Activated naive CD8-positive, alpha-beta T cell treated with anti-CD3 and anti-CD28 coated beads, Interleukin-2, amount 50 U/mL, for 24 hours (primary cell): ENCODE measurements at regions not wholly inside any gene's neighbourhood (a gene's known extent, or its start where the extent isn't known, plus 50 kb on each side); places are given as distances from the start of the nearest gene placed in this dataset.

Experiments used
- ATAC-seq: fragments of 150-1000 bp; cut with Tn5 transposase; one replicate; pipeline ENCODE4 v1.10.0; 2021
- DNase-seq: peaks from one replicate; pipeline ENCODE4 v3.0.0; 2021
- H3K27ac Mint-ChIP-seq: one replicate; pipeline ENCODE4 v1.8.0; 2021; ENCODE audit warnings: mild to moderate bottlenecking, mixed read lengths
- H3K27me3 Mint-ChIP-seq: one replicate; pipeline ENCODE4 v1.8.0; 2021; ENCODE audit warnings: mixed read lengths
- H3K36me3 Mint-ChIP-seq: one replicate; pipeline ENCODE4 v1.8.0; 2021; ENCODE audit warnings: low read depth, mixed read lengths
- H3K4me1 Mint-ChIP-seq: one replicate; pipeline ENCODE4 v1.8.0; 2021; ENCODE audit warnings: mixed read lengths
- H3K4me3 Mint-ChIP-seq: one replicate; pipeline ENCODE4 v1.8.0; 2021; ENCODE audit warnings: mild to moderate bottlenecking, moderate library complexity, mixed read lengths
- H3K9me3 Mint-ChIP-seq: one replicate; pipeline ENCODE4 v1.8.0; 2021; ENCODE audit warnings: mixed read lengths

- Mint-ChIP-seq H3K9me3 (peaks cover 32% of the 10 kb centered on the region), H3K4me1 (no peaks in the 10 kb centered on the region), H3K4me3 (no peak overlapping the region)
Observed at GRCh38 chr10:3363311-3364045, 190.9 kb upstream of the PITRM1 start.

GRCh38 chr10:3362394-3362793 is 189.8 kb upstream of the PITRM1 start:
- peaks cover 38% of the 10 kb centered on the region for H3K9me3 Mint-ChIP-seq
- DNase-seq (no peak), ATAC-seq (no peak)
- no peak overlapping the region for H3K4me3 Mint-ChIP-seq
- H3K27me3 Mint-ChIP-seq: no peaks in the 10 kb centered on the region
- H3K27ac Mint-ChIP-seq: no peak overlapping the region
- H3K36me3 Mint-ChIP-seq: no peaks in the 10 kb centered on the region
- no peaks in the 10 kb centered on the region for H3K4me1 Mint-ChIP-seq

More at GRCh38 chr10:3363311-3364045, 190.9 kb upstream of the PITRM1 start:
- Mint-ChIP-seq H3K36me3 (no peaks in the 10 kb centered on the region), H3K27me3 (no peaks in the 10 kb centered on the region), H3K27ac (no peak overlapping the region)
- no peak for DNase-seq
- ATAC-seq: no peak

- H3K27ac Mint-ChIP-seq: no peak overlapping the region
- DNase-seq: no peak
- H3K27me3 Mint-ChIP-seq: no peaks in the 10 kb centered on the region
- H3K36me3 Mint-ChIP-seq: no peaks in the 10 kb centered on the region
- ATAC-seq: no peak
- no peak overlapping the region for H3K4me3 Mint-ChIP-seq
- peaks cover 38% of the 10 kb centered on the region for H3K9me3 Mint-ChIP-seq
- no peaks in the 10 kb centered on the region for H3K4me1 Mint-ChIP-seq
Observed at GRCh38 chr10:3361640-3362039, 189.1 kb upstream of the PITRM1 start.

- no peaks in the 10 kb centered on the region for H3K36me3 Mint-ChIP-seq
- DNase-seq (no peak), ATAC-seq (no peak)
- no peak overlapping the region for H3K4me3 Mint-ChIP-seq
- H3K27ac Mint-ChIP-seq: no peak overlapping the region
- no peaks in the 10 kb centered on the region for H3K4me1 Mint-ChIP-seq
- H3K27me3 Mint-ChIP-seq: no peaks in the 10 kb centered on the region
- peaks cover 37% of the 10 kb centered on the region for H3K9me3 Mint-ChIP-seq
Observed at GRCh38 chr10:3357737-3358136, 185.2 kb upstream of the PITRM1 start.

- H3K4me3 Mint-ChIP-seq: no peak overlapping the region
- H3K27me3 Mint-ChIP-seq: peaks cover 5% of the 10 kb centered on the region
- no peak for DNase-seq
- no peaks in the 10 kb centered on the region for H3K36me3 Mint-ChIP-seq
- H3K4me1 Mint-ChIP-seq: peaks cover 3% of the 10 kb centered on the region
- peaks cover 21% of the 10 kb centered on the region for H3K9me3 Mint-ChIP-seq
- ATAC-seq: no peak
- H3K27ac Mint-ChIP-seq: no peak overlapping the region
Observed at GRCh38 chr10:3355536-3355935, 183.0 kb upstream of the PITRM1 start.

- no peak for DNase-seq
- peaks cover 3% of the 10 kb centered on the region for H3K4me1 Mint-ChIP-seq
- H3K36me3 Mint-ChIP-seq: no peaks in the 10 kb centered on the region
- peaks cover 9% of the 10 kb centered on the region for H3K9me3 Mint-ChIP-seq
- H3K27me3 Mint-ChIP-seq: peaks cover 14% of the 10 kb centered on the region
- ATAC-seq: no peak
- H3K4me3 Mint-ChIP-seq: no peak overlapping the region
- no peak overlapping the region for H3K27ac Mint-ChIP-seq
Observed at GRCh38 chr10:3354174-3354900, 181.8 kb upstream of the PITRM1 start.

- no peaks in the 10 kb centered on the region for H3K36me3 Mint-ChIP-seq
- H3K27ac Mint-ChIP-seq: no peak overlapping the region
- peaks cover 19% of the 10 kb centered on the region for H3K27me3 Mint-ChIP-seq
- H3K4me3 Mint-ChIP-seq: no peak overlapping the region
- ATAC-seq (no peak), DNase-seq (no peak)
- H3K4me1 Mint-ChIP-seq: peaks cover 3% of the 10 kb centered on the region
- H3K9me3 Mint-ChIP-seq: peaks cover 4% of the 10 kb centered on the region
Observed at GRCh38 chr10:3353235-3353634, 180.7 kb upstream of the PITRM1 start.

GRCh38 chr10:3350617-3351258 is 178.2 kb upstream of the PITRM1 start:
- H3K36me3 Mint-ChIP-seq: no peaks in the 10 kb centered on the region
- no peaks in the 10 kb centered on the region for H3K9me3 Mint-ChIP-seq
- DNase-seq (no peak), ATAC-seq (no peak)
- no peak overlapping the region for H3K27ac Mint-ChIP-seq
- peaks cover 3% of the 10 kb centered on the region for H3K4me1 Mint-ChIP-seq
- H3K4me3 Mint-ChIP-seq: no peak overlapping the region
- H3K27me3 Mint-ChIP-seq: peaks cover 21% of the 10 kb centered on the region

- ATAC-seq (no peak), DNase-seq (no peak)
- H3K27ac Mint-ChIP-seq: no peak overlapping the region
- H3K9me3 Mint-ChIP-seq: no peaks in the 10 kb centered on the region
- H3K4me3 Mint-ChIP-seq: no peak overlapping the region
- H3K36me3 Mint-ChIP-seq: no peaks in the 10 kb centered on the region
- H3K4me1 Mint-ChIP-seq: peaks cover 3% of the 10 kb centered on the region
- peaks cover 27% of the 10 kb centered on the region for H3K27me3 Mint-ChIP-seq
Observed at GRCh38 chr10:3350205-3350604, 177.6 kb upstream of the PITRM1 start.

- no peaks in the 10 kb centered on the region for H3K9me3 Mint-ChIP-seq
- no peaks in the 10 kb centered on the region for H3K36me3 Mint-ChIP-seq
- peaks cover 3% of the 10 kb centered on the region for H3K4me1 Mint-ChIP-seq
- ATAC-seq (no peak), DNase-seq (no peak)
- H3K4me3 Mint-ChIP-seq: no peak overlapping the region
- H3K27ac Mint-ChIP-seq: no peak overlapping the region
- H3K27me3 Mint-ChIP-seq: peaks cover 36% of the 10 kb centered on the region
Observed at GRCh38 chr10:3348564-3348963, 176.0 kb upstream of the PITRM1 start.

- no peak overlapping the region for H3K27ac Mint-ChIP-seq
- peaks cover 3% of the 10 kb centered on the region for H3K4me1 Mint-ChIP-seq
- no peaks in the 10 kb centered on the region for H3K9me3 Mint-ChIP-seq
- H3K27me3 Mint-ChIP-seq: peaks cover 36% of the 10 kb centered on the region
- no peaks in the 10 kb centered on the region for H3K36me3 Mint-ChIP-seq
- ATAC-seq (no peak), DNase-seq (no peak)
- no peak overlapping the region for H3K4me3 Mint-ChIP-seq
Observed at GRCh38 chr10:3347413-3348182, 175.0 kb upstream of the PITRM1 start.

- no peaks in the 10 kb centered on the region for H3K9me3 Mint-ChIP-seq
- H3K27ac Mint-ChIP-seq: no peak overlapping the region
- DNase-seq: no peak
- peaks cover 36% of the 10 kb centered on the region for H3K27me3 Mint-ChIP-seq
- H3K36me3 Mint-ChIP-seq: no peaks in the 10 kb centered on the region
- no peak for ATAC-seq
- peaks cover 3% of the 10 kb centered on the region for H3K4me1 Mint-ChIP-seq
- H3K4me3 Mint-ChIP-seq: no peak overlapping the region
Observed at GRCh38 chr10:3346851-3347250, 174.3 kb upstream of the PITRM1 start.

GRCh38 chr10:3342771-3343170 is 170.2 kb upstream of the PITRM1 start:
- ATAC-seq (no peak), DNase-seq (no peak)
- H3K27ac Mint-ChIP-seq: no peak overlapping the region
- H3K36me3 Mint-ChIP-seq: no peaks in the 10 kb centered on the region
- H3K9me3 Mint-ChIP-seq: no peaks in the 10 kb centered on the region
- H3K27me3 Mint-ChIP-seq: peaks cover 21% of the 10 kb centered on the region
- no peak overlapping the region for H3K4me3 Mint-ChIP-seq
- no peaks in the 10 kb centered on the region for H3K4me1 Mint-ChIP-seq

GRCh38 chr10:3340127-3340730 is 167.6 kb upstream of the PITRM1 start:
- Mint-ChIP-seq H3K36me3 (no peaks in the 10 kb centered on the region), H3K27me3 (peaks cover 13% of the 10 kb centered on the region), H3K9me3 (no peaks in the 10 kb centered on the region), H3K4me3 (no peak overlapping the region), H3K4me1 (no peaks in the 10 kb centered on the region), H3K27ac (no peak overlapping the region)
- DNase-seq: no peak
- ATAC-seq: no peak
